Embryonic facial prominence (tissue), 1 donor: ENCODE measurements at regions not wholly inside any gene's neighbourhood (a gene's known extent, or its start where the extent isn't known, plus 50 kb on each side); places are given as distances from the start of the nearest gene placed in this dataset.
"Not testable (repeated sequence)": the region's sequence is repeated elsewhere in the genome, so short reads cannot be mapped to it uniquely, and the experiment has no call there.

Experiments used
- DNase-seq: peaks from one replicate; pipeline ENCODE4 v3.0.0-alpha.2; 2016; ENCODE audit errors: extremely low spot score

DNA sequence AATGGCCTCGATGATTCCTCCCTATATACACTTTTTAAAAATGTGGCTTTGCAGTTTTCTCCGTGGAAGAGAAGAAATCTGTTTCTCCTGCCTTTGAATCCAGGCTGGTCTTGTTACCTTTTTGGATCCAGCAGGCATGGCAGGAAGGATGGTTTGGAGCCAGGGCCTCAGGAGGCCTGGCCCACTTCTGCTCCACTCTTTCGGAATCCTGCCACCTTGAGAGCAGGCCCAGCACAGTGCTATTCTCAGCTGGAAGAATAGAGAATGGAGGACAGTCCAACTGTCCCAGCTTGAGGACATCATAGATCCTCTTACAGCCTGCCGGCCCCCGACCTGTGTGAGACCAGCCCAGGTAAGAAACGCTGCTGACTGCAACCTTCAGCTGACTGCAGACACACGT, 421.5 kb downstream of the FUT8 start:
- DNase-seq, result no peak

DNA sequence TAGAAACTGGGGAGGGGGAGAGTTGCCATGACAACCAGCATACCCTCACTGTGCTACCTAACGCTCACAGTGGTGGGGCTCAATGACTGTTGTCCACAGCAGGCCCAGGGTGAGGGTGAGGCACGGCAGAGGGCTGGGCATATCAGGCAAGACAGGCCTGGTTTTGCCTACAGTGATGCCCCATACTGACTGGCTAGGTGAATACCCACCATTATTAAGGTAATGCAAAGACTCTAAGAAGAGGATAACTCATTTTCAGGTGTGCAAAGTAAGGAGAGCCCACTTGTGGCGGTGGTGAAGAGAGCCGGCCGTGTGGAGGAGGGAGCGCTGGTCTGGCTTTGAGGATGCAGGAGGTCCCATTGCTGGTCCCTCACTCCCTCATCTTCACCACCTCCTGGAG, 422.3 kb downstream of the FUT8 start:
- no peak for DNase-seq

DNA sequence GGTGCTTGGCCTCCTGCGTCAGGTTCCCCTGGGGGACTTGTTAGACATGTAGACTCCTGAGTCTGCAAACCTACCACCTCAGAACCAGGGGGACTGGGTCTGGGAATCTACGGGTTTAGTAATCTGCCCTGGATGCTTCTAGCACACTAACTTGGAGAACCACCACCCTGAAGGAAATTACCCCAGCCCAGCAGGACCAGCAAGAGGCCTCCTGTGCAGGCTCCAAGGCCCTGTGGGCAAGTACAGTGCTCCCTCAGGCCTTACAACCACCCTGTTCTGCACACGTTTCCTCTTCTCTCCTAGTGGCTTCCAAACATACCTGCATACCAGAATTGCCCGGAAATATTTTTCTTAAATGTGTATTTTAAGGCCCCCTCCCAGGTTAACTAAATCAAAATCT, 423.0 kb downstream of the FUT8 start:
- no peak for DNase-seq

DNA sequence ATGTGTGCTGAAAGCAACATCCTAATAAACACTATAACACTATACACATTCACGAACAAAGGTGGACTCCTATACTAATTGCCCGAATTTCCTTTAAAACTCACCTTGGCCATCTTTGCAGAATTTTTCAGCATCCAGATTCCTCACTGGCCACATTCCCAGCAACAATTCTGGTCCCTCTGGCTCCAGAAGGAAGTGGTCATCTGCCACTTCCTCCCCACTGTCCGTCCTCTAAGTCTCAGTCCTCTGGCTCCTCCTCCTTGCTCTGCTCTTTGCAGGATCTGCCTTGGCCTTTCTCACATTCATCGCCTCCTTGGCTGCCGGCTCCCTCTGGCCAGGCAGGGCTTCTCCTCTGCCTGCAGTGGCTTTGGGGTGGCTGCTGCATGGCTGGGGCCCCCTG, 426.0 kb downstream of the FUT8 start:
- no peak for DNase-seq

DNA sequence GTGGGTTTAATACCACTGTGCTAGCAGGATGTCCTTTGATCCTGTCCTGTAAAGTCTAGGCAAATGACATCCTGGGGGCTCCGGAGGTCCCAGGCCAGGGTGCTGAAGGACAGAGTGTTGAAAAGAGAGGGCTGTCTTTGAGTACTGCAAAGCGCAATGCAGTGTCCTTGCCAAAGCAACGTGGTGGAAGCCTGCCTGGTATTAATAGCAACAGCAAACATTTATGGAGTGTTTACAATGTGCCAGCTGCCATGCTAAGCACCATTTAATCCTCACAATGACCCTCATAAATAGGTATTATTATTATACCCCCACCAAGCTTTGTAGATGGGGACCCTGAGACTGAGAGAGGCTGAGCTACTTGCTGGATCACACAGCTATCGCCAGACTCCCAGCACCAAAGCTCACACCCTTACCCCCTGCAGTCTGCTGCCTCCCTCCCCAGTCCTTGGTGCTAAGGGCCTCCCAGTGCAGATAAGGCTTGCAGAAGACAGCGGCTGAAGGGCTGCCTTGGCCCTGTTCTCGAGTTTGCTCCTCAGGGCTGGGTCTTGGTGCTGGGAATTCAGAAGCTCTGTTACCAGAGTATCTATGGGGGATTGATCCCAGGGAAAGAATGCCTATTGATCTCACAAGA, 427.7 kb downstream of the FUT8 start:
- DNase-seq, result no peak

DNA sequence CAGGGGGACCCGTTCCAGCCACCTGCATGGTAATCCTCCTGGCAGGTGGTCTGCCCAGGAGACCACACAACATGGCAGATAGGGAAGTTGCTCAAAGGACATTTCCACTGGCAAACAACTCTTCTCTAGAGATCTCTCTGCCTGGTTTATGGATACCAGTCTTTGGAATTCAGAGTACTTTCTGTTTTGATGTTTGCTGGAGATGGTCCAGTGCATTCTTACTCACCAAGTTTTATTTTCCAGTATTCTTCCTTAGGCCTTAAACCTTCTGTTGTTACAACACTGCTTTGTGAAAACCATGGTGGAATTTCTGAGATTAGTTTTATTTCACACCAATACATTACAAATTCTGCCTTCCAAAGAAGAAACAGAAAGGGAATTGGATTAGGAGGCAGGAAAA, 428.3 kb downstream of the FUT8 start:
- no peak for DNase-seq

DNA sequence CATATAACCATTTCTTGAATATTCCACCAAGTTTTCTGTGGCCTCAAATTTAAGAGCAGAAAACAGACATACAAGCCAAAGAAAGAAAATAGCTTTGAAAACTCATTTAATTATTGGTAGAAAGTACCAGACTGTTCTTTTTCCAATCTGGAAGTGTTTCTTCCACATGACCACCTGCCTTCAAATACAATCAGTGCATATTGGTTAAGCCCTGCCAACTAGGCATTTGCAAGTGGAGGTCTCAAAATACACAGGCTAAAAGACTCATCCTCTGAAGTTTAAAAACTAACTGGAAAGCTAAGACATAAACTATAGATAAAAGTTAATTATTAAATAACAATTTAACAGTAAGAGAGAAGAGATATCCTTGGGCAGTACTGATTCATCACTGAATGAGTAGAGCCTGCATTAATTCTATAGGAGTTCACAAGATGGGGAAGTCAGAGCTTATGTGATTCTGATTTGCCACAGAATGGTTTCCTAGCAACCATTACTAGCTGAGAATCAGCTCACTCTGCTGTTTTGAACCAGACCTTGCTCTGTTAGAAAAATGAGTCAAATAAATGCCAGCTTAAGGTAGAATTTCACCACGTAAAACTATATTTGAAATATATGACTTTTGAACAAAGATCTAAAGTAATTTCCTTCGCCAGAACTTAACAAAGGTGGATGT, 433.8 kb downstream of the FUT8 start:
- no peak for DNase-seq

DNA sequence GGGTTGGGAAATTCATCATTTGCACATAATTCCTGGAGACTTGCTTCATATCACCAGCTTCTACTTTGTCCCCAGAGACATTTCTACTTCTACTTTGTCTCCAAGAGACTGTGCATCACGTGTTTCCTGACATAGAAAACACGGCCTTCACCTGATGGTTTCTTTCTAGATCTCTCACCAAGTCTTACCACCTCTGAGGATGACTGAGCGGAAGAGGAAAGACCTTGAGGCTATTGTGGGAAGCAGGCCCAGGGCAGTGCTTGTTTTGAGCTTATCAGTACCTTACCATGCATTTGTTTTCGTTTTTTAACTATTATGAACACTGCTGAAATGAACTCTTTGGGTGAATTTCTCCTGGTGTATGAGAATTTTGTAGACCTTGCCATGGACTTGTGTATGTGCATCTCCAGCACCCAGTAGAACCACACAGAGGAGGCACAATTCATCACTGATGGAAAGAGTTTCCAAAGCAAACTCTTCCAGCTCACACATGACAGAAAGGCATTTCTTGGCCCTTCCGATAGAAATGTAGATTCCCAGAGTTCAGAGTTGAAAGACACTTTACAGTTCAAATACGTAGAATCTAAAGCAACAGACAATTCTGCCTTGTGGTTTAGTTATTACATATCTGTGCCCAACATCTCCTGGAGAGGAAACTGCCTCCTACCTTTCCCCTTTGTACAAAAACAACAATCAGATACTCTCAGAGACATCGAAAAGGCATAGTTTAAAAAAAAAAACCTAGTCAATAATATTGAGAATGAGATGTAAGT, 434.7 kb downstream of the FUT8 start:
- DNase-seq, result no peak

DNA sequence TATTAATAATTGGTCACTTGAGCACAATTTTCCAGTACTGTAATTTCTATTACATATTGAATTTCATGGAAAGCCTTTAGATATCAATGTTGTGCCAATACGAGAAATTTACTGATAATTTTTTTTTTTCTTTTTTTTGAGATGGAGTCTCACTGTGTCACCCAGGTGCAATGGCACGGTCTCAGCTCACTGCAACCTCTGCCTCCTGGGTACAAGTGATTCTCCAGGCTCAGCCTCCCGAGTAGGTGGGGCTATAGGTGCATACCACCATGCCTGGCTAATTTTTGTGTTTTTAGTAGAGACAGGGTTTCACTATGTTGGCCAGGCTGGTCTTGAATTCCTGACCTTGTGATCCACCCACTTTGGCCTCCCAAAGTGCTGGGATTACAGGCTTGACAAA, 435.4 kb downstream of the FUT8 start:
- DNase-seq, result not testable (repeated sequence)

DNA sequence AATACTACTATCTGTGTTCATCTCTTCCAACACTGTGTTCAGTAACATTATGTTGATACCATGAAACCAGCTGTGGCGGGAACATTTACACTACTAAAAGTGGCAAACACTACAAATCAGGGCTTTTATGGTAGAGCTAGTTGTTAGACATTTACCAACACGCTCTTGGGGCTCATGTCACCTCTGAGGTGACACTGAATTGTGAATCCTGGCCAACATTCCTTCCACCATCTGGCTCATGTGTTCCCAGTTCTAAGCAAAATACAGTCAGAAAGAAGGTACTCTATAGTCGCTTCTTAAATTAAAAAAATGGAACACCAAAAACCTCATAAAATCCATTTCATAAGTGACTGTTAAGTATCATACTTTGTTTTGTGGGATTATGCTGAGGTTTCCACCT, 436.6 kb downstream of the FUT8 start:
- no peak for DNase-seq

DNA sequence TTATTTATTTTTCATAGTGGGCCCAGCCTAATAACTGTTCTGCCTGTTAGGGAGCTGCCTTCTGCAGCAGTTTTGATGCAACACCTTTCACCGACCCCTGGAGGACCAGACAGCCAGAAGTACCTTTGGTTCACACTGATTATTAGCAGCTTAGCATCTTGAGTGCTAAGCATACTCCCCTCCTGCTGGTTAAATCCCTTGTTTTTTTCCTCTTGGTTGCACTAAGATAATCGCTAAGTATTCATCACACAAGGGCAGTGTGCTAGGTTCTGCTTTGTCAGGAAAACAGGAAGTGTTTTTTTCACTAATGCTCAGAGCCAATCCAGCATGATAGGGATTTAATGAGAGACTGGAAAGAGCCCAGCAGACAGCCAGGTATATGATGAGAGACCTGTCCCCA, 437.0 kb downstream of the FUT8 start:
- no peak for DNase-seq

DNA sequence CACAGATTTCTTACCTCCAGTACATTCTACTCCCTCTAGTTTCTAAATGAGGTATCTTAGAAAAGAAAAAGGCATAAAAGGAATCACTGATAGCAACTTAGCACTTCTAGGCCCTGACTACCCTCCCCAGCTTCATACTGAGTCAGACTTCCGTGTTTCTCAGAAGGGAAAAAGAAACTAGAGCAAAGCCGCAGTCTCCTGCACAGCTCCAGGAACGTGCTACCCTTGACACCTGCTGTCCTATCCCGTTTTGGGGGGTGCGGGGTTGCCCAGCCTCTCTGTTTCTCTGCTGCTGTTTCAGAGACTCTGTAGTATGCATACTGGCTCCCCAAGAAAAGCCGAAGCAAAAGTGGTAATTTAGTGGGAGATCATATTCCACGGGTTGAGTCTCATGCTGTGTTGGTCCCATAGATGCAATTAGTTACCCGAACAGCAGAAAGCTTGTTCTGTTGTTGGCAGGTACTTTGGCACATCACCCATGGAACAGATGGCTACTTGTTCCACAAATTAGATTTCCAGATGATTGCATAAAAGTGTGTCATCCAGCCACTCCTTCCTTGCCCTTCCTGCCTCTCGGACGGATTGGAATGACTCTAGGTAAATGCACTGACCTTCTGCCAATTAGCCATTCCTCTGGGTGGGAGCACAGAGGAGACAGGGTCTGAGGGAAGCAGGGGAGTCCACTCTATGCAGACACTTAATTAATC, 438.1 kb downstream of the FUT8 start:
- DNase-seq, result no peak

DNA sequence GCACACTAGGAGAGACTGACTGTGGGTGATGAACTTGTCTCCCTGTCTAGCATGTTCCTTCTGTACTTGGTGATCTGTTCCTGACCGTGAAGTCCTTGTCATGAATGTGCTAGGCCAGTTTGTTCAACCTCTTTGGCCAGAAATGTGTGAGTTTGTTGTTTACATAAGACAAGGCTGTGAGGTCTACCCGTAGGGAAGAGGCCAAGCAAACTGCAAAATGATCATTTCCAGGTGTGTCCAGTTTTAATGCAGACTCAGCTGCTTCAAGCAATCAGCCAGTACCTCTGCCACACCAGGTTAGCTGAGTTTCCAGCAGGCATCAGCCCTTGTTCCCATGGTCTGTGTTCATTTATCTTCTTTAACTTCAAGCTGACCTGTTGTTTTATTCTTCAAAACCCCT, 440.2 kb downstream of the FUT8 start:
- DNase-seq, result no peak

DNA sequence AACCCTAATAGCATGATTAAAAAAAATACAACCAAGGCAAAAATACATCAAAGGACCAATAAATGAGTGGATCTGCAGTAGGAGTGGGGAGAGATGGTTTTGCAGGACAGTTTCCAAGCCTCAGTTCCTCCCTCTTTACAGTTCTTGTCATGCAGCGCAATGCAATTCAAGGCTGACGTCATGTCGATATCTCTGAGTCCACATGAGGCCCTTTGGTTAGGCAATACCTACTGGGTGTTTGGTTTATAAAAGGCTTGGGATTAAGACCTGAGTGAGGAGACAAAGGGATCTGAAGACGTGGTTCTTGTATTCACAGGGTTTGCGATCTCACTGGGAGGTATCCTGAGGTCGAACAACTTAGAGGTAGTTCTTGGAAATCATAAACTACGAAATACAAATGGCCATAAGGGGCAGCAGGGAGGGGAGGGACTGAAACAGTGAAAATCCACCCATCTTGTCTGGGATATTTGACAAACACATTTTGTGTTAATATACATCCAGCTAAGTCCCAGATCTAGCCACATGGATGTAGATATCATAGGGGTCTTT, 441.0 kb downstream of the FUT8 start:
- DNase-seq, result no peak

DNA sequence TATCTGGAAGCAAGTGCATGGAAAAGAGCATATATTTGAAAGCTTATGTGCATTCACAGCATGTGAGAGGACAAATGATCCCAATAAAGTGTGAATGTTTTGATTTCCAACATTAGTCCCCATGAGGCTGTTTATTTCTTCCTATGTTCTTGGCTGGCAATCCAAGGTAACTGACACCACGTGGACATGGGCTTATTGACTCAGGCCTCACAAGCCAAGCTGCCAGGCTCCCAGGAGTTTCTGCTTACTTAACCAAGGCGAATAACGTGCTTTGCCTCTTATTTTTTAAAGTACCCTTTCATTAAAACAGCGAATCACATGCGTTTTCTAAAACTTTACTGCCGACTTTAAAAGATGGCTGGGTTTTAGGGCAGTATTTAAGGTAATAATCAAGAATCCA, 441.7 kb downstream of the FUT8 start:
- no peak for DNase-seq

DNA sequence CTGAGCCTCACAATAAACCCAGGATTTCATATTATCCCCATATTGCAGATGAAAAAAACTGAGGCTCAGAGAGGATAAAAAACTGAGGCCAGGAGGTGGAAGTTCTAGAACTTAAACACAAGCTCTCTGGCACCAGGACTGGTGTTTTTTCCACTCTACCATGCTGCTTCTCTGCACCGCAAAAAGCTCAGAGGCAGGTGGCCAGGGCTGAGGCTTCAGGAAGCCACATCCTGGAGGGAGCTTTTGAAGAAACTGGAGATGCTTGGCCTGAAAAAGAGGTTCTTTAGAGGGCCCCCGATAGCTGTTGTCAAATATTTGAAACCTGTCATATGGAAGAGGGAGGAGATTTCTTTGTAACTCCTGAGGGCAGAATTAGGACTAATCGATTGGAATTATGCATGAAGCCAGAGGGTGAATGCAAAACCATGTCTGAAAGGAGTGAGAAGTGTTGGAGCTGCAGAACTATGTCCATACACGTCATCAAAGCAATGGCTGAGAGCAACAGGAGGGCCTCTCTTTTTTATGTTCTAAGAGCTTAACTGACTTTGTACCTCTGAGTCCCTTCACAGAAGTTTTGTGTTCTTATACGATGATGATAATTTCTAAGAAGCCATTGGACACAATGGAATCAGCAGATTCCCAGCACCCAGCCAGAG, 448.6 kb downstream of the FUT8 start:
- DNase-seq, result no peak

DNA sequence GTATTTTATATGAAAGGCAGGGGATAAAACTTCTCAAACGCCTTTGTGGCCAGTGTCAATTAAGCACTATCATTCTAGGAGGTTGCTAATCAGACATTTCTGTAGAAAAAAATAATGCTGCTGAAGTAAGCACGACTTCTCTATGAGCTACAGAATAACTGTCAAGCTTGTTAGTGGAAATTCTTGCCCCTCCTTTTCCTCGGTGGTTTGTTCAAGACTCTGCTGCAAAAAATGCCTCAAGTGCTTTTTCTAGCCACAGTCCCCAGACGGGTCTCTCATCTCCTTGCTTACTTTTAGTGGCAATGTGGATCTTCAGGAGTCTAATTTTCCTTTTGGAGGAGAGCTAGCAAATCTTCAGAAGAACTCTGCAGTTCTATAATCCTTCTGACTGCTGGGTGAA, 452.0 kb downstream of the FUT8 start:
- no peak for DNase-seq

DNA sequence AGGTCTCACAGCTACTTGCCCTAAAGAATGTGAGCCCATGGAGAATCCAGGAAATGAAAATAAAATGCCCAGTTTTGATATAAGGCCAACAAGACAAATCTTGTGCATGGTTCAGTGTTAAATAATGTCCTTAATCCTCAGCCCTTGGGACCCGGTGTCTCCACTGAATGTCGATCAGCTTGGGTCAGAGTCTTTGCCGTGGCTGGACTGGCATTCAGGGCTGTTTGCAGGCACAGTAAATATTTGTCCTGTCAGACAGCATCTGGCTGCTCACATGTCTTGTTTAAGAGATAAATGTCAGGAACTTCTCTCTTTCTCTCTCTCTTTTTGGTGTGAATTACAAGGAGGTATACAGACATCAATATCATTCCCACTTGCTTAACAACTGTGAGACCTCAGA, 452.5 kb downstream of the FUT8 start:
- DNase-seq, result no peak

DNA sequence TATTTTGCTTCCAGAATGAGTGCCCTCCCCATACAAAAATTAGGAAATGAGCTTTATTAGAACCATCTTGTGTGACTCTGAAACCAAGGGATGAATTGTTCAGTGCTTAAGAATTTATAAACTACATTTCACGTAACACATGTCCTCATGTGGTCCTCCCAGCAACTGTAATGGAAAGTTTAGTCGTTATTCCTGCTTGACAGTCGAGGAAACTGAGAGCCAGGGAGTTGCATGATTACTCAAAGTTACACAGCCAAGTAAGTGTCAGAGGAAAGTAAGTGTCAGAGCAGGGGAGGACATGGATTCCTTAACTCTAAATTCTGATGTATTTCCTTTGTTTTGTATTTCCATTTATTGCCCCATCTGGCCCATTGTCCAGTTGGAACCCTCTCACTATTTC, 453.9 kb downstream of the FUT8 start:
- no peak for DNase-seq

DNA sequence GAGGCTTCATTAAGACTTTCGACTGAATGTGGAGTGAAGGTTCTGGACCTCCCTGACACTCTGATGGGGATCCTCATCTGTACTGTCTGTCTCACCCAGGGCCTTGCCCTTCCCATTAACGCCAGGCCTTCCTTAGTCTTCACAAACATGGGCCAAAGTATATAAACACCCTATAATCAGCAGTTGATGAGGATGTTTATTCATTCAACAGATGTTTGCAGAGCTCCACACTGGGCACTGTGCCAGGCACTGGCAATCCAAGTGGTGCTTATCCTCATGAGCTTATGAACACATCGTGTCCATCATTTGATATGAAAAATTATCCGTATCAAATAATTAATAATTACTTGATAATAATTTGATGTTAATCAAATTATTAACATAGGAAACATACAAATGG, 454.4 kb downstream of the FUT8 start:
- DNase-seq, result no peak

DNA sequence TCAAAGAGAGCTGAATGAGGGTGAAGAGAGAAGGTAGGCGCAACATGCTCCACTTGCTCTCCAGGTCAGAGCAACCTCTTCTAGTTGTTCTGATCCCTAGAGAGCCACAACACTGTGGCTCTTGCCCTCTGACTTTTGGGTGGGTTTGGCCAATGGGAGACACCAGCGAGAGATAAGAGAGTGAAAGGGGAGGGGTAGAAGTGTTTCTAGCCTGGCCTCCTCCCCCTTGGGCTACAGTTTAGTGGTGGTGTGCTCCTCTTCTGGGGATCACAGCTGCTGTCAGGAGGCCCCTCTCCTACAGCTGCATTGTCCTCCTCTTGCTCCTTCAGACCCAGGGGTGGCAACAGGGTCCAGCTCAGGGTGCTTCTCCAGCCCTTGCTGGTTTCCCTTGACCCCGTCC, 454.8 kb downstream of the FUT8 start:
- DNase-seq, result no peak

DNA sequence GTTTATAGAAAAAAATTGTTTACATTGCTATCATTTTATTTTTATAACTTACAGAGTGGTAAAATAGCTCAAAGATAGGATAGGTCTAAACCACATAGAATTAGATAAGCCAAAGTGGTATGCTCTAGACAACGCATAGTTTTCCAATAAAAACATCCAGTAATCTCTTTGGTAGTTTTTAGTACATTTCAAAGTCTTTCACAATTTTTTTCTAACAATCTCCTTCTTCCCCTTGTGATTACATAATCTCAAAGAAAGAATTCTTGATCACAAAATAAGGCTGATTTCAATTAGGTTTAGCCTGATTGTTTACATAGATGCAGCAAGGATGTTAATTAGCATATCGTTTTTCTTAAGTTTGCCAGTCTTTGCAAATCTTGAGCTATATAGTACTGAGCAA, 460.0 kb downstream of the FUT8 start:
- DNase-seq, result no peak
